SH-SY5Y (cell line): ENCODE measurements at regions not wholly inside any gene's neighbourhood (a gene's known extent, or its start where the extent isn't known, plus 50 kb on each side); places are given as distances from the start of the nearest gene placed in this dataset.

Experiments
- GATA2 ChIP-seq: IDR thresholded peaks from 2 replicates; pipeline ENCODE4 v1.6.1; 2011; ENCODE audit warnings: mild to moderate bottlenecking, low read depth, low read length
- GATA3 ChIP-seq: IDR thresholded peaks from 2 replicates; pipeline ENCODE4 v1.6.1; 2011; ENCODE audit warnings: low read depth, mild to moderate bottlenecking, low read length, moderate library complexity

GRCh38 chr2:126839796-126840195 lies 58.9 kb upstream of the TEX51 start:
- TF ChIP-seq GATA2 (no peak), GATA3 (no peak)
